Mesenchymal stem cell (in vitro differentiated cells and primary cell): ENCODE measurements at regions not wholly inside any gene's neighbourhood (a gene's known extent, or its start where the extent isn't known, plus 50 kb on each side); places are given as distances from the start of the nearest gene placed in this dataset.
"Not testable (repeated sequence)": the region's sequence is repeated elsewhere in the genome, so short reads cannot be mapped to it uniquely, and the experiment has no call there.

Source experiments
- DNase-seq: peaks from one replicate; pipeline ENCODE4 v3.0.0-alpha.2; 2013
- H2AFZ ChIP-seq: one replicate; pipeline ENCODE4 v1.6.1; 2013; ENCODE audit warnings: low read depth, mild to moderate bottlenecking, control low read depth, inconsistent platforms, low read length, moderate library complexity
- H2AK5ac ChIP-seq: 2 replicates; pipeline ENCODE4 v1.6.1; 2013; ENCODE audit warnings: low read length, moderate library complexity, mild to moderate bottlenecking, inconsistent platforms; ENCODE audit not compliant: severe bottlenecking
- H2BK120ac ChIP-seq: one replicate; pipeline ENCODE4 v1.6.1; 2013; ENCODE audit warnings: low read depth, mild to moderate bottlenecking, inconsistent platforms, low read length, moderate library complexity
- H2BK12ac ChIP-seq, 2 experiments: one replicate each; pipeline ENCODE4 v1.6.1; 2013; ENCODE audit warnings: inconsistent platforms in 2 of 2, low read length in 2 of 2, mild to moderate bottlenecking in 2 of 2, moderate library complexity in 2 of 2, control low read depth in 1 of 2
- H2BK15ac ChIP-seq: one replicate; pipeline ENCODE4 v1.6.1; 2013; ENCODE audit warnings: mild to moderate bottlenecking, low read depth, inconsistent platforms; ENCODE audit not compliant: poor library complexity, severe bottlenecking
- H2BK5ac ChIP-seq: 2 replicates; pipeline ENCODE4 v1.6.1; 2013; ENCODE audit warnings: low read depth, mild to moderate bottlenecking, low read length, control low read depth, inconsistent platforms; ENCODE audit not compliant: poor library complexity, severe bottlenecking
- H3K14ac ChIP-seq, 2 experiments: one replicate each; pipeline ENCODE4 v1.6.1; 2013; ENCODE audit warnings: inconsistent platforms in 2 of 2, low read length in 2 of 2, control low read depth in 1 of 2, mild to moderate bottlenecking in 1 of 2, moderate library complexity in 1 of 2
- H3K18ac ChIP-seq, 2 experiments: one replicate each; pipeline ENCODE4 v1.6.1; 2013; ENCODE audit warnings: inconsistent platforms in 2 of 2, low read length in 2 of 2, control low read depth in 1 of 2, low read depth in 1 of 2, mild to moderate bottlenecking in 1 of 2
- H3K23ac ChIP-seq, 2 experiments: one replicate each; pipeline ENCODE4 v1.6.1; 2013; ENCODE audit warnings: inconsistent platforms in 2 of 2, low read length in 2 of 2, mild to moderate bottlenecking in 2 of 2, moderate library complexity in 2 of 2, control low read depth in 1 of 2
- H3K27ac ChIP-seq: 2 replicates; pipeline ENCODE4 v1.5.1; 2013; ENCODE audit warnings: mild to moderate bottlenecking, moderate library complexity, low read length, control low read depth, inconsistent platforms; ENCODE audit not compliant: poor library complexity, severe bottlenecking
- H3K27me3 ChIP-seq, 2 experiments: 2 replicates each; pipeline versions ENCODE4 v1.6.1 to v1.7.0; 2013; ENCODE audit warnings: low read length in 2 of 2, mild to moderate bottlenecking in 2 of 2, moderate library complexity in 2 of 2, control low read depth in 1 of 2, inconsistent platforms in 1 of 2; ENCODE audit not compliant: control insufficient read depth in 1 of 2, insufficient read depth in 1 of 2
- H3K36me3 ChIP-seq, 2 experiments: 2 replicates each; pipeline versions ENCODE4 v1.6.1 to v1.7.0; 2013; ENCODE audit warnings: low read length in 2 of 2, control low read depth in 1 of 2, inconsistent platforms in 1 of 2, low read depth in 1 of 2, mild to moderate bottlenecking in 1 of 2; ENCODE audit not compliant: insufficient read depth in 2 of 2, control insufficient read depth in 1 of 2
- H3K4ac ChIP-seq, 2 experiments: one replicate each; pipeline ENCODE4 v1.6.1; 2013; ENCODE audit warnings: inconsistent platforms in 2 of 2, low read length in 2 of 2, mild to moderate bottlenecking in 2 of 2, moderate library complexity in 2 of 2, control low read depth in 1 of 2, low read depth in 1 of 2
- H3K4me1 ChIP-seq: 2 replicates; pipeline ENCODE4 v1.6.1; 2013; ENCODE audit warnings: low read depth, low read length, control low read depth; ENCODE audit not compliant: control insufficient read depth, insufficient read depth
- H3K4me2 ChIP-seq: 2 replicates; pipeline ENCODE4 v1.6.1; 2013; ENCODE audit warnings: low read length, mild to moderate bottlenecking, inconsistent platforms; ENCODE audit not compliant: poor library complexity, severe bottlenecking
- H3K4me3 ChIP-seq, 2 experiments: 2 replicates each; pipeline versions ENCODE4 v1.5.1 to v1.7.0; 2013; ENCODE audit warnings: low read length in 2 of 2, mild to moderate bottlenecking in 2 of 2, control low read depth in 1 of 2, low read depth in 1 of 2; ENCODE audit not compliant: insufficient read depth in 1 of 2
- H3K79me1 ChIP-seq: replicated peaks from 2 replicates; pipeline ENCODE4 v1.6.1; 2013; ENCODE audit warnings: mild to moderate bottlenecking, control low read depth, low read length, inconsistent platforms; ENCODE audit not compliant: poor library complexity, severe bottlenecking
- H3K9ac ChIP-seq: 2 replicates; pipeline ENCODE4 v1.7.0; 2013; ENCODE audit warnings: mild to moderate bottlenecking, low read length, moderate library complexity
- H3K9me3 ChIP-seq: 2 replicates; pipeline ENCODE4 v1.7.0; 2013; ENCODE audit warnings: mild to moderate bottlenecking, low read length; ENCODE audit not compliant: control insufficient read depth
- H4K8ac ChIP-seq: one replicate; pipeline ENCODE4 v1.6.1; 2013; ENCODE audit warnings: inconsistent platforms, mild to moderate bottlenecking, low read length, moderate library complexity
- H4K91ac ChIP-seq: one replicate; pipeline ENCODE4 v1.6.1; 2013; ENCODE audit warnings: mild to moderate bottlenecking, low read length, inconsistent platforms
- WGBS: methylation state at CpG from one replicate; pipeline ENCODE4 v1.1.7; 2013; ENCODE audit warnings: mixed read lengths; 5-methylcytosine and 5-hydroxymethylcytosine counted together

DNA sequence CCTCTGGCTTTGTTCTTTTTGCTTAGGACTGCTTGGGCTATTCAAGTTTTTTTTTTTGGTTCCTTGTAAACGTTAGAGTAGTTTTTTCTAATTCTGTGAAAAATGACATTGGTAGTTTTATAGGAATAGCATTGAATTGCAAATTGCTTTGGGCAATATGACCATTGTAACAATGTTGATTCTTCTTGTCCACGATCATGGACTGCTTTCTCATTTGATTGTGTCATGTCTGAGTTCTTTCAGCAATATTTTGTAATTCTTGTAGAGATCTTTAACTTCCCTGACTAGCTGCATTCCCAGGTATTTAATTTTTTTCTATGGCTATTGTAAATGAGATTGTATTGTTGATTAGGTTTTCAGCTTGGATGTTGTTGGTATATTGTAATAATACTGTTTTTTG is 286.2 kb upstream of the C1QTNF3 start:
- H3K4ac ChIP-seq, H4K91ac ChIP-seq, H2BK12ac ChIP-seq, H2BK5ac ChIP-seq, H4K8ac ChIP-seq, H3K9ac ChIP-seq, H3K18ac ChIP-seq, H3K36me3 ChIP-seq, H3K79me1 ChIP-seq, H2AK5ac ChIP-seq, H3K4me1 ChIP-seq, H3K4me3 ChIP-seq, H3K14ac ChIP-seq, H3K9me3 ChIP-seq, DNase-seq, H3K27ac ChIP-seq, H3K23ac ChIP-seq, H2BK120ac ChIP-seq, H2BK15ac ChIP-seq, H3K4me2 ChIP-seq, H3K27me3 ChIP-seq, H2AFZ ChIP-seq: not testable (repeated sequence)
- WGBS: 98% methylated on average over 2 of the region's 2 CpGs

DNA sequence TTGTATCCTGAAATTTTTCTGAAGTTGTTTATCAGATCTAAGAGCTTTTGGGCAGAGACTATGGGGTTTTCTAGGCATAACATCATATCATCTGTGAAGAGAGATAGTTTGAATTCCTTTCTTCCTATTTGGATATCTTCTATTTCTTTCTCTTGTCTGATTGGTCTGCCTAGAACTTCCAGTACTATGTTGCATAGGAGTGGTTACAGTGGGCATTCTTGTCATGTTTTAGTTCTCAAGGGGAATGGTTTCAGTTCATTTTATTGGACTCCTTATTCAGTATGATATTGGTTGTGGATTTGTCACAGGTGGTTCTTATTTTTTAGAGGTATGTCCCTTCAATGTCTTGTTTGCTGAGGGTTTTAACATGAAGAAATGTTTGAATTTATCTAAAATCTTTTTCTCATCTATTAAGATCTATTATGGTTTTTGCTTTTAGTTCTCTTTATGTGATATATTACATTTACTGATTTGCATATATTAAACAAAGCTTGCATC is 286.6 kb upstream of the C1QTNF3 start:
- H3K27me3 ChIP-seq, H3K14ac ChIP-seq, H3K4me1 ChIP-seq, H2AK5ac ChIP-seq, H3K4ac ChIP-seq, H3K4me2 ChIP-seq, H3K4me3 ChIP-seq, H3K18ac ChIP-seq, H3K36me3 ChIP-seq, H3K79me1 ChIP-seq, H2BK5ac ChIP-seq, DNase-seq, H2BK15ac ChIP-seq, H3K27ac ChIP-seq, H2AFZ ChIP-seq, H3K9ac ChIP-seq, H3K23ac ChIP-seq, H4K91ac ChIP-seq, H3K9me3 ChIP-seq, H4K8ac ChIP-seq, H2BK12ac ChIP-seq, H2BK120ac ChIP-seq: not testable (repeated sequence)

DNA sequence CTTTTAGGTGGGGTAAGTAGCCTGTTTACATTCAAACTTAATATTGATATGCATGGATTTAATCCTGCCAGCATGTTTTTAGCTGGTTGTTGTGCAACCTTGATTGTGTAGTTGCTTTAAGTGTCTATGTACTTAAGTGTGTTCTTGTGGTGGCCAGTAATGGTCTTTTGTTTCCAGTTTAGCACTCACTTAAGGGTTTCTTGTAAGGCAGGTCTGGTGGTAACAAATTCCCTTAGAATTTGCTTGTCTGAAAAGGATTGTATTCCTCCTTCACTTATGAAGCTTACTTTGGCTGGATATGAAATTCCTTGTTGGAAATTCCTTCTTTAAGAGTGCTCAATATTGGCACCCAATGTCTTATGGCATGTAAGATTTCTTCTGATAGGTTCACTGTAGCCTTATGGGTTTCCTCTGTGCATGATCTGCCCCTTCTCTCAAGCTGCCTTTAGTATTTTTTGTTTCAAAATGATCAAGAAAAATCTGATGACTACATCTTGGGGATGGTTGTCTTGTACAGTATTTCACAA is 289.0 kb upstream of the C1QTNF3 start:
- DNase-seq, H3K23ac ChIP-seq, H3K9me3 ChIP-seq, H2BK120ac ChIP-seq, H3K4me1 ChIP-seq, H3K4me3 ChIP-seq, H3K9ac ChIP-seq, H2AK5ac ChIP-seq, H3K79me1 ChIP-seq, H3K4me2 ChIP-seq, H3K14ac ChIP-seq, H3K4ac ChIP-seq, H4K8ac ChIP-seq, H3K36me3 ChIP-seq, H2AFZ ChIP-seq, H3K27me3 ChIP-seq, H3K18ac ChIP-seq, H2BK12ac ChIP-seq, H3K27ac ChIP-seq, H2BK5ac ChIP-seq, H4K91ac ChIP-seq, H2BK15ac ChIP-seq: not testable (repeated sequence)

DNA sequence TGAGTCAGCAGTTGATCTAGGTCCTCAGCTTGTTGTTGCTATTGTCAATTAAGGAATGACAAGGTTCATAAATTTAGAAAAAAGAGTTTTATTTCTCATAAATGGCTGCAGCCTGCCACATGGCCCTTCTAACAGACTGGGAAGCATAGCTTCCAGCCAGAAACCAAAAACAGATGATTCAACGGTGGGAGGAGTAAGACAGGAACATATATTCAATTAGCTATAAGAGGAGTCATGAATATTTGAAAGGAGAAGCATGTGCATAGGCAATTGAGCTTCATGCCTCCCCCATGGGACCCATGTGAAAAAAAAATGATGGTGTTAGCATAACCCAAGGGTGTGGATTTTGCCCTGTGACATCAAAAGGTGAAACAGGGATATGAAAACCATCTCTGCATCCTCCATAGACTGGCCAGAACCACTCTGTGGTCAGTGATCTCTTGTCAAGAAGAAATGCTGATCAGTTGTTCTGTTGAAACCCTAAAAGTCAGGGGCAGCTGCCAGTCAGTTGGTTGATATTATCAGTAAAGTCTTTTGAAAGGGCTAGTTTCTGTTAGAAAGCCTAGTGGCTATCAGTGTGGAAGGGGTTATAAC is 296.5 kb upstream of the C1QTNF3 start:
- H3K9me3 ChIP-seq, H4K91ac ChIP-seq, H2BK5ac ChIP-seq, H3K14ac ChIP-seq, H3K4me2 ChIP-seq, H4K8ac ChIP-seq, DNase-seq, H2BK15ac ChIP-seq, H3K79me1 ChIP-seq, H3K27me3 ChIP-seq, H3K36me3 ChIP-seq, H3K4me1 ChIP-seq, H2AK5ac ChIP-seq, H3K27ac ChIP-seq, H3K23ac ChIP-seq, H3K4ac ChIP-seq, H2BK12ac ChIP-seq, H2AFZ ChIP-seq, H3K18ac ChIP-seq, H3K4me3 ChIP-seq, H2BK120ac ChIP-seq, H3K9ac ChIP-seq: not testable (repeated sequence)
- WGBS: 75% methylated on average over 1 of the region's 1 CpG
